ENCODE measurements at regions not wholly inside any gene's neighbourhood (a gene's known extent, or its start where the extent isn't known, plus 50 kb on each side); places are given as distances from the start of the nearest gene placed in this dataset.
"Not testable (repeated sequence)": the region's sequence is repeated elsewhere in the genome, so short reads cannot be mapped to it uniquely, and the experiment has no call there.

GRCh38 chr18:55763298-55763697 lies 175.3 kb upstream of the TCF4 start:
- DNase-seq, result no peak

- no peak for DNase-seq
These were observed 174.4 kb upstream of the TCF4 start for GRCh38 chr18:55762424-55762823.

GRCh38 chr18:55753643-55754263 lies 165.8 kb upstream of the TCF4 start:
- no peak for DNase-seq

- DNase-seq, result peak; percentile 3
These were observed 163.5 kb upstream of the TCF4 start for GRCh38 chr18:55751476-55751875.

GRCh38 chr18:55748227-55748738 lies 160.3 kb upstream of the TCF4 start:
- DNase-seq, result no peak

GRCh38 chr18:55744206-55744605 lies 156.2 kb upstream of the TCF4 start:
- no peak for DNase-seq

GRCh38 chr18:55743736-55744135 lies 155.7 kb upstream of the TCF4 start:
- DNase-seq, result no peak

- DNase-seq, result no peak
These were observed 155.1 kb upstream of the TCF4 start for GRCh38 chr18:55743133-55743532.

GRCh38 chr18:55739488-55739887 lies 151.5 kb upstream of the TCF4 start:
- no peak for DNase-seq

- DNase-seq, result no peak
These were observed 150.6 kb upstream of the TCF4 start for GRCh38 chr18:55738483-55739114.

GRCh38 chr18:55737781-55738468 lies 149.9 kb upstream of the TCF4 start:
- no peak for DNase-seq

GRCh38 chr18:55737266-55737665 lies 149.3 kb upstream of the TCF4 start:
- DNase-seq, result no peak

GRCh38 chr18:55735969-55736368 lies 148.0 kb upstream of the TCF4 start:
- DNase-seq, result no peak

- DNase-seq, result no peak
These were observed 147.3 kb upstream of the TCF4 start for GRCh38 chr18:55735199-55735855.

- DNase-seq, result no peak
These were observed 144.5 kb upstream of the TCF4 start for GRCh38 chr18:55732227-55733106.

GRCh38 chr18:55731594-55732042 lies 143.6 kb upstream of the TCF4 start:
- peak; percentile 27 for DNase-seq

- DNase-seq, result not testable (repeated sequence)
These were observed 133.0 kb upstream of the TCF4 start for GRCh38 chr18:55721006-55721405.

- DNase-seq, result no peak
These were observed 125.7 kb upstream of the TCF4 start for GRCh38 chr18:55713707-55714106.

GRCh38 chr18:55706898-55707297 lies 118.9 kb upstream of the TCF4 start:
- DNase-seq, result peak; percentile 7

- no peak for DNase-seq
These were observed 111.3 kb upstream of the TCF4 start for GRCh38 chr18:55699233-55699765.

- no peak for DNase-seq
These were observed 108.8 kb upstream of the TCF4 start for GRCh38 chr18:55696811-55697210.

- no peak for DNase-seq
These were observed 107.1 kb upstream of the TCF4 start for GRCh38 chr18:55695091-55695490.
